NCI-H2171 treated with DMSO at 0.1 percent for 48 hours (cell line): ENCODE measurements at regions not wholly inside any gene's neighbourhood (a gene's known extent, or its start where the extent isn't known, plus 50 kb on each side); places are given as distances from the start of the nearest gene placed in this dataset.
"Not testable (repeated sequence)": the region's sequence is repeated elsewhere in the genome, so short reads cannot be mapped to it uniquely, and the experiment has no call there.

Source experiments
- DNase-seq: peaks from one replicate; lab custom pipeline; 2025; lab: John Stamatoyannopoulos, UW

DNA sequence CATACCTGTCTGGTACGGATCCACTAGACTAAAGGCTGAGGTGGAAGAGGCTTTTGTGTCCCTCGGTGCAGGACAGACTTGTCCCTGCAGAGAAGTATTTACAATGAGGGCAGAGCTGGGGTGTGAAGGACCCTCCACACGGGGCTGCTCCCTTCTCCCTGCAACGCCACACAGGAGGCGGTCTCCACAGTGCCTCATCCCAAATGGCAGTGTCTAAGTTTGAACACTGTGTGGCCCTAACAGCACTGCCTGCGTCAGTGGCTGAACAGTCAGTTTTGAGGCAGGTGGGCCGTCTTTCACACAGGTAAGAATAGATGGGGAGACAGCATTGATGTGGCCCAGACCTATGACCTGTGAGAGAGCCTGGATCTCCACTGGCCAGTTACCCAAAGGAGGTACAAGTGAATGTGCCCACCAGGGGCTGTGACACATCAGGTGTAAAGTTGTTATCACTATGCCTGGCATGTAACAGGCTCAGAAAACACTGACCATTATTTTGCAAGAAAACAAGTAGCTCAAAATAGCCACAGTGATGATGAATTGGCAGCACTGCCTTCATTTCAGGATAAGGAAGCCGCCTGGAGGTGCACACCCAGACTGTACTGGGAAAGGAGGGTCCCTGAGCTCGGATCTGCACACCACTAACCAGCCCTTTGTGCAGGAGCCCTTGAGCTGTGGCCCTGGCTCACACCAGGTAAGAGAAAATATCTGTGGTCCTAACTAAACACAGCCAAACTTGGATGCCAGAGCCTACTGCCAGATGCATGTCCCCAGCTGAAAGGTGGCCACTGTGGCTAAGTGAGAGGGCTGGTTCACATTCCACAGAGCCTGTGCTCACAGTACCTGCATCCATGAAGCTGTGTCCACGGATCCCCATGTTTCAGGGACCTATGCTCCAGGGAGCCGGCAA, 246.7 kb downstream of the DLL1 start:
- DNase-seq = no peak

- DNase-seq = no peak
Measured at GRCh38 chr6:170043150-170043819, 247.6 kb downstream of the DLL1 start.

DNA sequence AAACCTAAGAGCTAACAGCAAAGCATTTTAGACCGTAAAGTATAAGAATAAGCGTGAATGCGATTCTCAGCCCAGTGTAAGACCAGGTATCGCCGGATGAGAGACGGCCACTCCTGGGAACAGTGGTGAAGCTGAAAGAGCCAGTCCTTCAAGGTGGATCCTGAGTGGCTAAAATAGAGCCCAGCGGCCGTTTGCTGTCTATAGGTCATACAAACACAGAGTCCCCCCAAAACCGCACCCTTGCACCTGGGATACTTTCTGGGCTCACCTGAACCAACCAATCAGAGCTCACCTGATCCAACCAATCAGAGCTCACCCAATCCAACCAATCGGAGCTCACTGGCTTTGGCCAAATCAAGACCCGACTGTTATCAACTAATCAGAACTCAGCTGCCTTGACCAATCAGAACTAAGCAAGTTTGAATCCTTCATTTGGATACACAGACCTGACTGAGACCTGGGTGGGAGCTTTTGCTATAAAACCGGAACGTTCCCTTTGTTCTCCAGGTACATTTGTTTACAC, 248.2 kb downstream of the DLL1 start:
- no peak for DNase-seq

GRCh38 chr6:170042123-170042522, 248.8 kb downstream of the DLL1 start:
- no peak for DNase-seq

GRCh38 chr6:170041526-170041925, 249.4 kb downstream of the DLL1 start:
- DNase-seq = no peak

DNA sequence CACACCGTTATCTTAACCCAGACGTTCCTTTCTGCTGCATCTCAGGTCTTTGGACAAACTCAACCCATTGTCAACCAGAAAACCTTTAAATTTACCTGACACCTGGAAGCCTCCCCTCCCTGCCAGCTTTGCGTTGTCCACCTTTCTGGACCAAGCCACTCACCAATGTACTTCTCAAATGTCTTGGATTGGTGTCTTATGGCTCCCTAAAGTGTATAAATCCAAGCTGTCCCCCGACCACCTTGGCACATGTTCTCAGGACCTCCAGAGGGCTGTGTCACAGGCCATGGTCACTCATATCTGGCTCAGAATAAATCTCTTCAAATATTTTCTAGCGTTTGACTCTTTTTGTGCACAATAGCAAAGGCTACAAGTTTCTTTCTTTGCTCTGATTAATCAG, 250.0 kb downstream of the DLL1 start:
- DNase-seq = no peak

GRCh38 chr6:170040115-170040500, 250.8 kb downstream of the DLL1 start:
- DNase-seq = no peak

DNA sequence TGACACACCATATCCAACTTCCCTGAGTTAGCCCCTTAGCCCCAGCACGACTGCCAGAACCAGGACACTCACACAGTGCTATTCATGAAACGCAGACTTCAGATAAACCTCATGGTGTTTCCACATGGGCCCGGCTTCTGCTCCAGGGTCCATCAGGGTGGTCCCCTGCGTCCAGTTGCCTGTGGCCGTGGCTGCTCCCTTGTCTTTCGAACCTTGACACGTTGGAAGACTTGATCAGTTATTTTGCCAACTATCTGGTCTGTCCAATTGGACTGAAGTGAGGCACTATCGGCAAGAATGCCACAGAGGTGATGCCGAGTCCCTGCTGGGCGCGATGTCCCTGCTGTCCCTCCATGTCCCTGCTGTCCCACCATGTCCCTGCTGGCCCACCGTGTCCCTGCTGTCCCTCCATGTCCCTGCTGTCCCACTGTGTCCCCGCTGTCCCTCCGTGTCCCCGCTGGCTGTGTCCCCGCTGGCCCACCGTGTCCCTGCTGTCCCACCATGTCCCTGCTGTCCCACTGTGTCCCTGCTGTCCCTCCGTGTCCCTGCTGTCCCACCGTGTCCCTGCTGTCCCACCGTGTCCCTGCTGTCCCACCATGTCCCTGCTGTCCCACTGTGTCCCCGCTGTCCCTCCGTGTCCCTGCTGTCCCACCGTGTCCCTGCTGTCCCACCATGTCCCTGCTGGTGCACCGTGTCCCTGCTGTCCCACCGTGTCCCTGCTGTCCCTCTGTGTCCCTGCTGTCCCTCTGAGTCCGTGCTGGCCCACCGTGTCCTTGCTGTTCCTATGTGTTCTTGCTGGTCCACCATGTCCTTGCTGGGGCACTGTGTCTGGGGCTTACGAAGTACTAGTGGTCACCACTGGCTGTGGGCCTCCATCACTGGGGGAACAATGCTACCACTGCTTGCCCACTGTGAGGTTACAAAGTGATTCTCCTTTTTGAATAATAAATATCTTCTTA, 251.4 kb downstream of the DLL1 start:
- no peak for DNase-seq

DNA sequence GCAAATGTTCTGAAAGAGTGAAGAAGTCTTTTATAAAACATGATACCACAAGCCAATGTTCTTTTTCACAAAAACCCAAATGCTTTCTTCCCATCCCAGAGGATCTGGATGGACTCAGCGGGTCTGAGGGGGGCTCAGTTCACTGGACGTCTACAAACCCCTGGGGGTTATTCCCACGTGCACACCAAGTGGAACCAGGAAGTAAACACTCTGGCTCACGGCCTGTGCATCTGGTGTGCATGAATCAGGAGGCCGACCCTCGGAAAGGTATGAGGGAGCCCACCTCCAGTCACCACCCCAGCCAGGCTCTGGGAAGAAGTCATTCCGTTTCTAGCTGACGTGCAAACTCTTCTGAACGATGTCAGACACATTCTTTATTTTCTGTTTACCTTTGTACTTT, 252.2 kb downstream of the DLL1 start:
- no peak for DNase-seq

GRCh38 chr6:170038251-170038650, 252.6 kb downstream of the DLL1 start:
- no peak for DNase-seq

DNA sequence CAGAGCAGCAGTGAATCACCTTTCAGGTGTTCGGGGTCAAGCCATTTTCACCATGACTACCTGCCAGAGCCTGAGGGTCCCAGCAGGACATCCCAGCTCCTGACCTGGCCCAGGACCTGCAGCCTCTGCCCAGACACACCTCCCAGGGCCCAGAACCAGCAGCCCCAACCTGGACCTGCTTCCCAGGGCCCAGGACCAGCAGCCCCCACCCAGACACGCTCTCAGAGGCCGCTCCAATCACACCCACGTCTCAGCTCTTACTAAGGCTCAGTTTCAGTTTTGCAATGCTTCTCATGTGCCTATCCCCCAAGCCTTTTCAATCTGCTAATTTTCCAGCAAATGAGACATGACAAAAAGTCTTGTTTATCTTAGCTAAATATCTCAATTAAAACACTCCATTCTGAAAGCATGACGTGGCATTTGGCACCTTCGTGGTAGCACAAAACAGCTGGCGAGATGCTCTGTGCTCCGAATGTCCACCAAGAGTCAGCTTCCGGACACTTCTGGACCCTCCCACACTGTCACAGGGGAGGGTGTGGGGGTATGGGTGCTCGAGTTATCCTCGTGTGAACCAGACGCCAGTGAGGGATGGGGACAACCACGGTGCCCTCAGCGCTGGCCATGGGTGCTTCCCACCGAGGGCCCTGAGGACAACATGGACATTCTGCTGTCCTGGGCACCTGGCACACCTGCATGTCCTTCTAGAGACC, 253.2 kb downstream of the DLL1 start:
- DNase-seq = no peak

DNA sequence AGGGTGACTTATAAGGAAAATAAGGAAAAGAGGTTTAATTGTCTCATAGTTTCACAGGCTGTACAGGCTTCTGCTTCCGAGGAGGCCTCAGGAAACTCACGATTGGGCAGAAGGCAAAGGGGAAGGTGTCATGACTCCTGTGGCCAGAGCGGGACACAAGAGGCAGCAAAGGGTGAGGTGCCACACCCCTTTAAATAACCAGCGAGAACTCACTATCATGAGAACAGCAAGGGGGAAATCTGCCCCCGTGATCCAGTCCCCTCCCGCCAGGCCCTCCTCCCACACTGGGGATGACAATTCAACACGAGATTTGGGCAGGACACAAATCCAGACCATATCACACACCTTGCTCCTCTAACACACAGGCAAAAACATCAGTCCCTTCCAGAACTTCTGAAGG, 254.0 kb downstream of the DLL1 start:
- no peak for DNase-seq

DNA sequence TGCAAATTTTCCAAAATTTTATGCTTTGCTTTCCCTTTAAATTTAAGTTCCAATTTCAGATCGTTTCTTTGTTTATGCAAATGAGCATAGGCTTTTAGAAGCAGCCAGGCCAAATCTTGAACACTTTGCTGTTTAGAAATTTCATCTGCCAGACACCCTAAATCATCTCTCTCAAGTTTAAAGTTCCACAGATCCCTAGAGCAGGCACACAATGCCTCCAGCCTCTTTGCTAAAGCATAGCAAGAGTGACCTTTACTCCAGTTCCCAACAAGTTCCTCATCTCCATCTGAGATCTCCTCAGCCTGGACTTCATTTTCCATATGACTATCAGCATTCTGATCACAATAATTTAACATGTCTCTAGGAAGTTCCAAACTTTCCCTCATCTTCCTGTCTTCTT, 254.5 kb downstream of the DLL1 start:
- DNase-seq = not testable (repeated sequence)

- no peak for DNase-seq
Measured at GRCh38 chr6:170035901-170036304, 255.0 kb downstream of the DLL1 start.

DNA sequence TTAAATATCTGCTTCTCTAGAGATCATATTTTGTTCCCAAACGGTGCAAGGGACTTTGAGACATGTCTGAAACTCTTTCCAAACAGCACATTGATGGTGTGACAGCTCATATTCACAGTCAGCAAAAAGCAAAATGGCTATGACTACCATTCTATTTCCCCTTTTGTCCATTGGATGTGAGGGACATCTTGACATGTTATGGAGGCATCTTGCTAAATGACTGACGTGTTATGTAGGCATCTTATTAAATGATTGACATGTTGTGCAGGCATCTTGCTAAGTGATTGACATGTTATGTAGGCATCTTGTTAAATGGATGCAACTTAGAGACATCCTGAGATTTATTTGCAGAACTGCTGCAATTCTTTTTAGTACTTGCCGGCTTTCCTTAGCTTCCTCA, 255.8 kb downstream of the DLL1 start:
- DNase-seq = no peak

GRCh38 chr6:170034294-170034693, 256.6 kb downstream of the DLL1 start:
- no peak for DNase-seq

GRCh38 chr6:170033666-170034065, 257.2 kb downstream of the DLL1 start:
- DNase-seq = no peak

GRCh38 chr6:170032706-170033309, 258.1 kb downstream of the DLL1 start:
- DNase-seq = no peak

DNA sequence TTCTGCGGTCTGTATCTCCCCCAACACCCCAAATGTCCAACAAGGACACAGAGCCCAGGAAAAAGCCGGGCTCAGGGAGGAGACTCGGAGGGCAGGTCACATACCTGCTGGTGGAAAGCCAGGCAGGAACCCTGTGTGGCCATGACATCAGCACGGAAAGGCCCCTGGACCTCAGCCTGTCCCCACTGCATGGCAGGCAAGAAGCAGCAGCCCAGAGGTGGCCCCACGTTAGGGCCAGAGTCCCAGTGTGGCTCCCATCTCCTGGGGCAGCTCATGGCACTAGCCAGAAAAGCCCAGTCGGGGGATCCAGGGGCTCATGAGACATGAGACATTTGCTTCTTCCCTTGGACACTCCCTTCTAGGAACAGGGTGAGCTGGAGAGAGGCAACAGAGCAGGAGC, 258.7 kb downstream of the DLL1 start:
- no peak for DNase-seq

DNA sequence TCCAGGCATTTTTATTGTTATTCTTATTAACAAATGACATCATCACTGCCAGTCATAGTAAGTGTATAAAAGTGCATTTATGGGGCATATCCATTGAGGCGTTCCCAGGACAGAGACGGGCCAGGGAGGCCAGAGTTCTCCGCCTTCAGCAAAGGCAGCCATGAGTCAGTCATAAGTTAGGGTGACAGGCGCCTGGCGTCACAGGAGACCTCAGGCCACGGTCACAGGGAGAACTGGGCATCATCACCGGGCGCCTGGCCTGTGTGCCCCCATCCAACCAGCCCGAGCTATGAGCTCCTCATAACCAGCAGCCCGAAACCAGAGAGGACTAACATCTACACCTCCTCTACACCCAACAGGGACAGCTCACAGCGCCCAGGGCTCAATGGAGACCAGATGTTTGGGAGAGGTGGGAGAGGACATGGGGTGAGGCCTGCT, 259.2 kb downstream of the DLL1 start:
- no peak for DNase-seq
